Mucosa of gallbladder (tissue), 1 donor: ENCODE measurements at regions not wholly inside any gene's neighbourhood (a gene's known extent, or its start where the extent isn't known, plus 50 kb on each side); places are given as distances from the start of the nearest gene placed in this dataset.

ENCODE experiments used
- DNase-seq: peaks from one replicate; pipeline ENCODE4 v3.0.0-alpha.2; 2020; ENCODE audit warnings: low spot score
- donor health status: DM: no; HTN: no; CAD: no.

- no peak for DNase-seq
Measured at GRCh38 chr1:82689217-82689616, 888.5 kb downstream of the ADGRL2 start.

DNA sequence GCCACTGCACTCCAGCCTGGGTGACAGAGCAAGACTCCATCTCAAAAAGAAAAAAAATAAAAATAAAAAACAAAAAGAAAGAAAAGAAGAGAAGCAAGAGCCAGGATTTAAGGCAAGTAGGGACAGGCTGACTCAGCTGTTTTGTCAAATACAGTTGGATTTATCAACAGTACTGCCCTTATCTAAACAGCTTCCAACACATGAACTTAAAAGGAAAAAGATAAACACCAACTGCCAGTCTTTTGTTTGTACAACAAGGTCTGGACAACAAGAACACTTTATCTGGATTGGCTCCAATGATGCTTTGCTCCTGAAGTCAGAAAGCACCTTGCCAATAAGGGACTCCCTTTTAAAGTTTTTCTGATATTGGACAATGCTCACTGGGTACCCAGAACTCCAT, 886.0 kb downstream of the ADGRL2 start:
- DNase-seq, result no peak

DNA sequence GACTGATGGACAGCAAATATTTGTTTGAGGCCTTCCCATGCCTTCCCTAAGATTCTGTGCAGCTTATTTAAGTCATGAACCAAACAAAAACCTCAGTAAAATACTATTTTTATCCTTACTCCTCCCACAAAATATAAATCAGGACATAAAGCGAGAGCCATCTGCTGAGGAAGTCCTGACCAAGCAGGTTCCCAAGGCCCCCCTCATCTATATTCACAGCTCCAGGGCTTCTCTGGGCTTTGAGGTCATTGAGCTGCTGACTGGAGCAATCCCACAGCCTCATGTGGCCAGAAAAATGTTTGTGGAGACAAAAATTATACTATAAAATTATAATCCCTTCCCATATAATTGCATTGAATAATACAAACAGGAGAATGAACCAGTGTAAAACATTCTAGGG, 846.2 kb downstream of the ADGRL2 start:
- no peak for DNase-seq

GRCh38 chr1:82646336-82646735, 845.6 kb downstream of the ADGRL2 start:
- DNase-seq, result no peak

DNA sequence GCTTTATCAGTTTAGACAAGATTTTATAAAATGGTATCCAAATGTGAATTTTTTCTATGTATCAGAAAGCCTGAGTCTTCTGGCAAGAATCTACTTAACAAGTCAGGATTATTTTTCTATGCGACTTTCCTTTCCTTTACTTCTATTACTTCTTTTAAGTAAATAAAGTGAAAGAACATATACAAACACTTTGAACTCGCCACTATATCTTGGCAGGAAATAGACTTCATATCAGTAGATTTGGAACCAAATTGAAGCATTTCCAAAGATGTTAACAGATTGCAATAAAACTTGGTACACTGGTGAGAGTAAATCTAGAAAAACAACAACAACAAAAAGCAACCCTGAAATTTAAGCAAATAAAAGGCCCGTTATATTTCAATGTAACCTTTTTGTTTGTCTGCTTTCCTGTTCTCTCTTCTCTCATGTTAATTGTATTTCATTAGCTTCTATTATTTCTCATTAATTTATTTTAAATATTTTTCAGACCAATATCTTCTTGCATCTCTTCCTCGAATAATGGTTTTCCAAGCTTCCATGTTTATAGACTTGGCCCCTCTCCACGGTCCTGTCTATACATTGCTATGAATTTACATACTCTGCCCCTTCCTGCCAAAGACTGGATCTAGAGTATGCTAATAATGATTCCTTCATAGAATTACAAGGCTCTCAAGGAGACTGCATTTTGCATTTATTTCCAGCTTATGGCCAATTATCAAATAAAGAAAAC, 843.6 kb downstream of the ADGRL2 start:
- DNase-seq, result no peak

DNA sequence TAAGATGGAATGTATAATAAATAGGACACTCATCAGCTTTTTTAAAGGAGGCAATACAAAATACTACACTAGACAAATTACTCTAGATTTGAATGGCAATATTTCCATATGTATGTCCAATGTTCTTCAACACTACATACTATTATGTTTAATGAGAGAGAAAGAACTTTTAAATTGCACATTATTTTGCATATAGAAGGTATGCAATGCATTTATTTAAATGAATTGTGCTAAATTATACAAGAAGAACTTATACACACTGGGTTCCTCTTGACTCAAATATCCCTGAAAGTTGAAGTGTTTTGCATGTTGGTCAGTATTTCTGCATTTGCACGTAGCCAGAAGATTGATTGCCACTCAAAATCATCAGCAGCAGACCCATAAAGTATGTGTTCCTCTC, 839.6 kb downstream of the ADGRL2 start:
- no peak for DNase-seq

GRCh38 chr1:82634266-82634665, 833.5 kb downstream of the ADGRL2 start:
- DNase-seq, result no peak

GRCh38 chr1:82632155-82632554, 831.4 kb downstream of the ADGRL2 start:
- no peak for DNase-seq

GRCh38 chr1:82628887-82629286, 828.2 kb downstream of the ADGRL2 start:
- no peak for DNase-seq

- no peak for DNase-seq
Measured at GRCh38 chr1:82625537-82625936, 824.8 kb downstream of the ADGRL2 start.

- no peak for DNase-seq
Measured at GRCh38 chr1:82621076-82621475, 820.3 kb downstream of the ADGRL2 start.

GRCh38 chr1:82614090-82614489, 813.4 kb downstream of the ADGRL2 start:
- DNase-seq, result no peak

DNA sequence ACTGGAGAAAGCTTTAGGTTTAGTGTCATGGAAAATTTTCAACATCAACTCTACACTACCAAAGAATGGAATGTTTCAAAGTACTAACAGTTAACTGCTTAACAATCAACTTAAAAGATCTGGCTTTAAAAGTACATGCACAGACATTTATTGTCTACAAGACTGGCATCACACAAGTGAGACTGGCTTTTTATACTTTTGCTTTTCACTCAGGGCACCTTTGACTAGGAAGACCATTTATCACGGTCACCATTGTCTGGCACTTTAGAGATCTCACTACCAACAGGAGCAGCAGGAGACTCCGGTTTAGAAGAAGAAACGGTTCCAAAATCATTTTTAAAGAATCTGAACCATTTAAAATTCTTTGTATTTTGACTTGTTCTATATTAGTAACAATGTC, 812.3 kb downstream of the ADGRL2 start:
- DNase-seq, result no peak

DNA sequence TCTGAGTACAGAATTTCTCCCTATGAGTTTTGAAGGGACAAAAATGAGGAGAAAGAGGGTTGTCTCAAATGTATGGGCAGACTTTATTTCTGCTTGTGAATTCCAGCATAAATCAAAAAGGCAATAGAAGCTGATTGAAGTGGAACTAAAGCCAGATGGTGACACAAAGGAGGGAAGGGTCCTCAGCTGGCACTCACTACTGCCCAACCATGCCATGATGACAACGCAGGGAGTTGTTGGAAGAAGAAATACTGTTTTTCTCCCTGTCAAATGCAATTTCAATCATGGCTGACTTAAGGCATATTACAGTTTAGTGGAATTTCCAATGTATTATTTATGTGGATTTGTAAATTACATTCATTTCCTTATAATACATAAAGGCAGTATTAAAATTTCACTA, 805.8 kb downstream of the ADGRL2 start:
- no peak for DNase-seq

DNA sequence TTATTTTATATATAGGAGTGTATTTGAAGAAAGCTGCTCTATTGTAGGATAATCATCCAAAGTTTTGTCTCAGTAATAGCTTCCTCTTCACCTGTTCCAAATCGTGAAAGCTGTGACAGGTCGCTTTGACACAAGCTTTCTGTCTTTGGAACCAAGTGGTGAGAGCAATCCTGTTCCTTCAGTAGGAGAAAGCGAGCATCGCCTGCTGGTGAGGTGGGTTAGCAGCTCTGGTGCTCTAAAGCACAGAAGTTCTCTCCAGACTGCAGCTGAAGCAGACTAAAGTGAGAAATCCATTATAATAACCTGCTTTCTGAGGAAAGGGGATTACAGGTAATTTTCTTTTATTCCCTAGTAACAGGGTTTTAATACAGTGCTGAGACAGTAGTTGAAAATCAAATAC, 803.8 kb downstream of the ADGRL2 start:
- no peak for DNase-seq

GRCh38 chr1:82600314-82600713, 799.6 kb downstream of the ADGRL2 start:
- DNase-seq, result no peak

DNA sequence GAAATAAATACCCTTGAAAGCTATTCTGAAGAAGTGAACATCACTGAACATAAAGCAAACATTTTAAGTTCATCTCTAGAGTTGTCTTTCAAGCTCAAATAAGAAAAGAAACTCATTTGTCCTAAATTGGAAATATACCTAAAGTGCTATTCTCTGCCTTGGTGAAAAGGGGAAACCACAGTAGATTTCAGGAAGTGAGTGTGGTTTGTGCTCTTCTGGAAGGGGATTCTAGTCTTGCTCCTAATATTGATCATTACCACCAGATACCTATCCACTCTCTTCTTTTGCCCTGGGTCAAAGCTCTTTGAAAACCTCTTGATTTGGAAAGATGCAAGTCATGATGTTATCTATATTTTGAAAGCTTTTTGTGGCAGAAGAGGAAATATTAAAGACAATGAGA, 798.1 kb downstream of the ADGRL2 start:
- DNase-seq, result no peak

GRCh38 chr1:82598337-82598736, 797.6 kb downstream of the ADGRL2 start:
- no peak for DNase-seq

GRCh38 chr1:82597649-82598048, 796.9 kb downstream of the ADGRL2 start:
- no peak for DNase-seq

- DNase-seq, result no peak
Measured at GRCh38 chr1:82597141-82597540, 796.4 kb downstream of the ADGRL2 start.

DNA sequence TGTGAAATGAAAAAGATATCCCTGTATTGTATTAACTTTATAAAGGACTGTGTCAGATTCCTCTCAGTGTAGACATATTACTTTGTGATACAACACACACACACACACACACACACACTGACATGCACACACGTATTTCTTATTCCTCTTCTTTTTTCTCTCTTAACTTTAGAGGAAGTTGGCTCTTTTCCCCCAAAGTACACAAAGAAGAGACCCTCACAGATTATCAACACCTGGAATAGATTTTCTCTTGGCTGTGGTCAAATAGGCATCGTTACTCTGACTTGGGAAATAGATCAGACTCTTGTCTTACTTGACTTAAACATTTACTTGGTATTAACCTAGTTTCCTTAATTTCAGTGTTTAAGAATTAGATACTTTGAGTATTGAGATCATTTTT, 792.8 kb downstream of the ADGRL2 start:
- no peak for DNase-seq

- no peak for DNase-seq
Measured at GRCh38 chr1:82589588-82589987, 788.9 kb downstream of the ADGRL2 start.

GRCh38 chr1:82587371-82587770, 786.6 kb downstream of the ADGRL2 start:
- no peak for DNase-seq

DNA sequence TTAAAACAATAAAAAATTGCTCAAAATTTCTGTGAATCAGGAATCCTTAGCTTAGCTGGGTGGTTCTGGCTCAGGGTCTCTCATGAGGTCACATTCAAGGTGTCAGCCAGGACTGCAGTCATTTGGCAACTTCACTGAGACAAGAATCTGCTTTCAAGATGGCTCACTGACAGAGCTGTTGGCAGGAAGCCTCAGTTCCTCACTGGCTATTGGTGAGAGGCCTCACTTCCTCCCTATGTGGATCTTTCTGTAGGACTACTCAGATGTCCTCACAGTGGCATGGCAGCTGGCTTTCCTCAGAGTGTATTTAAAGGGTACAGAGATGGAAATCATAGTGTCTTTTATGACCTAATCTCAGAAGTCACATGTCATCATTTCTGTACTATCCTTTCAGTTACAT, 785.7 kb downstream of the ADGRL2 start:
- no peak for DNase-seq
